HG03354 (cell line): ENCODE measurements at regions not wholly inside any gene's neighbourhood (a gene's known extent, or its start where the extent isn't known, plus 50 kb on each side); places are given as distances from the start of the nearest gene placed in this dataset.

ENCODE experiments used
- ATAC-seq: cut with Tn5 transposase; IDR thresholded peaks from one replicate; pipeline ENCODE4 v1.9.1; 2021; ENCODE audit warnings: mild to moderate bottlenecking; ENCODE audit not compliant: unreplicated experiment, poor library complexity, severe bottlenecking

DNA sequence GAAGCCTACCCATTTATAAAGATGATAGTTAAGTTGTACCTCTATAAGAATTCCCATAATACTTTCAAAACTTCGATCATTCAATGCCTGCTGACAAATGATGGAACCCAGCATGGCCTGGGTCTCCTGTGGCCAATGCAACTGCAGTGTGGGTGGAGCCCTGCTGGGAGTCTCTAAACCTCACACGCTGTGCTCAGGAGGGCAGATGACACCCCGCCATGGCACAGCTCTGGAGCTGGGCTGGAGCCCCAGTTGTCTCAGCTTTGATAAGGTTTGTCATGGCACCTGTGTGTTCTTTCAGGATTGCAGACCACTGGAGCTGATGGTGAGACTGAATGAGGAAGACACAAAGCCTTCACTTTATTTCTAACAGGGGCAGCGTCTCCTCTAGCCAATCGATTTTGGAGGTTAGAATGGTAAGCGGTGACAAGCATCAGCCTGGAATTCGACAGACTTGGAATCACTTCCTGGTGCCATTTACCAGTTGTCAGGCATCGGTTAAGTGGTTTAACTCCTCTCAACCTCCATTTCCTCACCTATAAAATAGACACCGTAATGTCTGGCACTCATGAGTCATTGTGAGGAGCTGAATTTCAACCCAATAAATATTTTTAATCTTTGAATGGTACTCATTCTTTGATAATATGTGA is 383.6 kb upstream of the SALL3 start:
- ATAC-seq: no peak

GRCh38 chr18:78596794-78597345 is 382.7 kb upstream of the SALL3 start:
- ATAC-seq: no peak

- ATAC-seq: no peak
Measured at GRCh38 chr18:78601349-78601748, 378.3 kb upstream of the SALL3 start.

DNA sequence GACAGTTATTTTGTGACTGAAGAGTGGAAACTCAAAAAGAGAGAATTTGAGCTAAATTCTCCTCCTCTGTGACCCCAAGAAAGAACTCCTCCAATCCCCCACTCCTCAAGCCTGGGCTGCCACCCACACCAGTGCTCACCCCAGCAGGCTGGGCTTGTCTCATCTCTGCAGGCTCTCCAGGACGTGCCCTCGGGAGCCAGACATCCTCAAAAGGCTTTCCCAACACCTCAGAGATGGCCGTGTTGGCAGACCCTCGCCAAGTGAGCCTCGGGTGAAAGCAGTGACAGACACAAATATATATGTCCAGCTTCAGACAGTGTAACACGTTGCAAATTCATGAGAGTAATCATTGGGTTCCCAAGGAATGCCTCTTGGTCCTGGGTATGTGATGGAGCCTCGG is 377.7 kb upstream of the SALL3 start:
- no peak for ATAC-seq

GRCh38 chr18:78602430-78602829 is 377.2 kb upstream of the SALL3 start:
- ATAC-seq: no peak

DNA sequence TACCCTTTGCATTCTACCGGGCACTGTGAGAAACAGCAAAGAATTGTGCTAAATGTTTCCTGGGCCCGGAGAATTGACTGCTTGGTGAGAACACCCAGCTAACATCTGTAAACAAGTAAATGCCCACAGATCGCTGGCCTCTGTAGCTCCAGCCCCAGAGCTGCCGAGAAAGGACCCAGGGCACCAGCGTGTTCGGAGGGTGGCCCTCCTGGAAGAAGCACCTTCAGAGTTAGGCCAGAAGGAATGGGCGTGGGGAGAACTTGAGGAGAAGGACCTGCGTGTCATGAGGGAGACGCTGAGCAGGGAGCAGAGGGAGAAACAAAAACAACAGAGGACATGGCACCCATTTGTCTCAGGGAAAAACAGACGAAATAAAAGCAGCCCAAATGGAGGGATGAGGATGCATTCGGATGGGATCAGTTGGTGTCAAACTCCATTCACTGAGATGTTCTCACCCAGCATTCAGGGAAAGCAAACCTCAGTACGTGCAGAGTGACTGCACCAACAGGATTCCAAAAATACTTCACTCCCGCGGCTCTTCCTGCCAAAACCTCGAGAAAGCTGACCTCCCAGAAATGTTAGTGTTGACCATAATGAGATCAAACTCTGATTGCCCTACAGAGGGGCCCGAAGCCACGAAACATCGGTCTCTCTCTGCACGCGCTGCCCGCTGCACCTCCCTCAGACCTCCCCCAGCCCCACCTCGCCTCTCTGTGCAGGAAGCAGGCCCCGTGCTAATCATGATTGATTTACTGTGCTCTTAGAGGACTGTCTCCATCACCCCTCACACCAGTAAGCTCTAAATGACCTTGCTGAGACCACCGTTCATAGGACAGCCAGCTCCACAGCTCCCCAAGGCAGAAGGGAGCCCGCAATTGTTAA is 376.3 kb upstream of the SALL3 start:
- no peak for ATAC-seq

GRCh38 chr18:78605255-78605654 is 374.4 kb upstream of the SALL3 start:
- ATAC-seq: no peak

- no peak for ATAC-seq
Measured at GRCh38 chr18:78607221-78607620, 372.4 kb upstream of the SALL3 start.

DNA sequence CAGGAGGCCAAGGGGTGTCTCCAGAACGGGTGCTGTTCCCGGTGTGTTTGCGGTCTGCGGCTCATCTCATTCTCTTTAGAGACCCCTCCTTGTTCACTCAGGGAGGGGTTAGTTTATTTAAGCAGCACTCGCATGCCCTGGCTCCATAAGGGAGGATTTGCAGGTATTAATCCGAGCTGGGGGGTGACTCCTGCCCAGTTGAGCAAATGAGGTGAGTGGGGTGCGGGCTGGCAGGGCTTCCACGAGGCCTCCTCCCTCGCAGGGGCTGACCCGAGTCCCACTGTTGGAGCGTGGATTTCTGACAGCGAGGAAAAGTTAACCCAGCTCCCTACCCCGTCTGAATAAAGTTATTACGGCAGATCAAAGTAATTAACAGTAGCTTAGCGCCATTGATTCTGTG is 371.8 kb upstream of the SALL3 start:
- ATAC-seq: no peak

- no peak for ATAC-seq
Measured at GRCh38 chr18:78610179-78610578, 369.4 kb upstream of the SALL3 start.

DNA sequence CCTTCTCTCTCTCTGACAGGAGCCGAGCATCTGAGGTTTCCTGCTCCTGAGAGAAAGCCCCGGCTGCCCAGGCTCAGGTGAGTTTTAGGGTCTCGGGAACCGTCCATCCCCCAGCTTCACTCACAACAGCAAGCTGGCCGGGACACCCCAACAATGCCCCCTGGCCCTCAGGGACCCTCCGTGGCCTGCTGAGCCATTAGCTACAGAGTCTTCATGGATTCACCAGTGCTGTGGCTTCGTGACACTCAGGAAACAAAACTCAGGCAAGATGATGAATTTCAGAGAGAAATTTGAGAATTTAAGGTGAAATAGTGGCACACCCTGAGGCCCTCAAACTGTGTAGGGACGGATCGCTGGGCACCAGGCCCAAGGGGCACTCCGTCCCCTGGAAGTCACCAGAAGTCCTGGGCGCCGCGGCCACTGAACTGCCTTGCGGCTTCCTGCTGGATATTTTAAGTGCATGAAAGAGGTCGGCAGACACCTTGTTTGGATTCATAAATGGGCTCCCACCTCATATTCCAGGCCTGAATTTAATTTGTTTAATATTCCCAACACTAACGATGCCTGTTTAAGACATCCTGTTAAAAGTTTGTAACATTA is 368.3 kb upstream of the SALL3 start:
- no peak for ATAC-seq

- no peak for ATAC-seq
Measured at GRCh38 chr18:78611869-78612268, 367.7 kb upstream of the SALL3 start.

GRCh38 chr18:78612318-78612717 is 367.3 kb upstream of the SALL3 start:
- ATAC-seq: no peak

- ATAC-seq: no peak
Measured at GRCh38 chr18:78612801-78613200, 366.8 kb upstream of the SALL3 start.

- no peak for ATAC-seq
Measured at GRCh38 chr18:78618726-78619125, 360.9 kb upstream of the SALL3 start.

DNA sequence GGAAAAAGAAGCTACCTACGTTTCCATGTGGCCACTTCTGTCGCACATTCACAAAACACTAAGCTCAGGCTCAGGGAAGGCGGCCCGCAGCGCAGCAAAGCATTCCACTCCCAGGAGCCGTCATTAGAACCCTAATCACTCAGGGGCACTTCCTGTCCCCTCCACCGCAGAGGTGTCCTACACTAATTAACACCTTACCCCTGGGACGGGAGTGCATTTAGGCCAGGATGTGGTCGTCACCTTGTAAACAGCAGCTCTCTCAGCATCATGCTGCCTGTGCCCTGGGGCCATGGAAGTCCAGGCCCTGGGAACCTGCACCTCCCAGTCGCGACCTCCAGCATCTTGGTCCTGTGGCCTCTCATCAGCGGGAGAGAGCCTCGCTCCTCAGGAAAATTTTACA is 359.8 kb upstream of the SALL3 start:
- no peak for ATAC-seq

- ATAC-seq: no peak
Measured at GRCh38 chr18:78620326-78620725, 359.3 kb upstream of the SALL3 start.

DNA sequence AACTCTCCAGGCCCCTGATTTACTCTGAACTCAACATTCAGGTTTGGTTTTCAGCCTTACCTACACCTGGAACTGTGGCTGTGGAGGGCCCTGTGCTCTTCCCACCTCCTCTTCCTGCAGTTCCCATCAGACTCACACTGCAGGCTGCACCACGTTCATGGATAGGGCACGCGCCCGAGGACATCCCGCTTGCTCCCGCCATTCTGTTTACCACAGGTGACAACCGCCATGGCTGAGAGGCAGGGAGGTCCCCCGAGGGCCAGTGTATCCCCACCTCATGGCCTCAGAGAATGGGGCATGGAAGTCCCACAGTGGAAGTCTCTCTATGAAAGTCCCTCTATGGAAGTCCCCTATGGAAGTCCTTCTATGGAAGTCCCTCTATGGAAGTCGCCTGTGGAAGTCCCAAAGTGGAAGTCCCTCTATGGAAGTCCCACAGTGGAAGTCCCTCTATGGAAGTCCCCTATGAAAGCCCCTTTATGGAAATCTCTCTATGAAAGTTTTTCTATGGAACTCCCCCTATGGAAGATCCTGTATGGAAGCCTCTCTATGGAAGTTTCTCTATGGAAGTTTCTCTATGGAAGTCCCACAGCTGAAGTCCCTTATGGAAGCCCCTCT is 358.4 kb upstream of the SALL3 start:
- no peak for ATAC-seq

- no peak for ATAC-seq
Measured at GRCh38 chr18:78622251-78622906, 357.2 kb upstream of the SALL3 start.
